GM19351 (cell line): ENCODE measurements at regions not wholly inside any gene's neighbourhood (a gene's known extent, or its start where the extent isn't known, plus 50 kb on each side); places are given as distances from the start of the nearest gene placed in this dataset.
A peak's percentile ranks its signal among the peaks of the same experiment; 100 is the strongest.
"Not testable (repeated sequence)": the region's sequence is repeated elsewhere in the genome, so short reads cannot be mapped to it uniquely, and the experiment has no call there.

Experiments used
- ATAC-seq: cut with Tn5 transposase; IDR thresholded peaks from one replicate; pipeline ENCODE4 v1.9.1; 2021; ENCODE audit warnings: mild to moderate bottlenecking, moderate library complexity; ENCODE audit not compliant: unreplicated experiment

DNA sequence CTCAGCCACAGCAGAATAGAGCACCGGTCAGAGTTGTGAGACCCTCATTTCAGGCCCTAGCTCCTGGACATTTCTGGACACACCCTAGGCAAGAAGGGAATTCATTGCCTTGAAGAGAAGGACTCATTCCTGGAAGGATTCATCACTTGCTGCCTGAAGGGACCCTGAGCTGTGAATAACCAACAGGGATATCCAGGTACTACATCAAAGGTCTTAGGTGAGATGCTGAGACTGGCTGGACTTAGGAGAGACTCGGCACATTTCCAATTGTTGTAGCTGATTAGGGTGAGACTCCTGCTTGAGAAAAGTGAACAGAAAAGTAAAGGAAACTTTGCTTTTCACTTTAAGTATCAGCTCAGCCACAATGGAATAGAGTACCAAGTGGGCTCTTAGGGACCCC lies 208.1 kb upstream of the CDKN2B start:
- ATAC-seq: no peak

DNA sequence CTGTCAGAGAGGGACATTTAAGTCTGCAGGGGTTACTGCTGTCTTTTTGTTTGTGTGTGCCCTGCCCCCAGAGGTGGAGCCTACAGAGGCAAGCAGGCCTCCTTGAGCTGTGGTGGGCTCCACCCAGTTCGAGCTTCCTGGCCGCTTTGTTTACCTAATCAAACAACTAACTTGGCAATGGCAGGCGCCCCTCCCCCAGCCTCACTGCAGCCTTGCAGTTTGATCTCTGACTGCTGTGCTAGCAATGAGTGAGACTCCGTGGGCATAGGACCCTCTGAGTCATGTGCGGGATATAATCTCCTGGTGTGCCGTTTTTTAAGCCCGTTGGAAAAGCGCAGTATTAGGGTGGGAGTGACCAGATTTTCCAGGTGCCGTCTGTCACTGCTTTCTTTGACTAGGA lies 216.8 kb upstream of the CDKN2B start:
- not testable (repeated sequence) for ATAC-seq

DNA sequence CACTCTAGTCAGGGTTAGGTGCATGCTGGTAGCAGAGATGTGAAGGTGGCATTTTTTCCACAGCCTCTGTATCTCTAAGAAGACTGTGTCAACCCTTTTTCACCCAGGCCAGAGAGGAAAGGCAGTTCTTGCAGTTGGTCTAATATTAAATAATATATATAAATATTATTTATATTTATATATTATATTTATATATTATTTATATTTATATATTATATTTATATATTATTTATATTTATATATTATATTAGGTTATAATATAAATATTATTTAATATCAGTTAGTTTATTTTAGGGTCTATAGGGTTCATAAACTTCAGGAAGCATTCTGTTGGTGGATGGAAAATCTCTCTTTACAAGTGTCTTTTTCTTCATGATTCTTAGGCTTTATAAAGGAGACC lies 218.6 kb upstream of the DMRTA1 start:
- ATAC-seq: no peak

DNA sequence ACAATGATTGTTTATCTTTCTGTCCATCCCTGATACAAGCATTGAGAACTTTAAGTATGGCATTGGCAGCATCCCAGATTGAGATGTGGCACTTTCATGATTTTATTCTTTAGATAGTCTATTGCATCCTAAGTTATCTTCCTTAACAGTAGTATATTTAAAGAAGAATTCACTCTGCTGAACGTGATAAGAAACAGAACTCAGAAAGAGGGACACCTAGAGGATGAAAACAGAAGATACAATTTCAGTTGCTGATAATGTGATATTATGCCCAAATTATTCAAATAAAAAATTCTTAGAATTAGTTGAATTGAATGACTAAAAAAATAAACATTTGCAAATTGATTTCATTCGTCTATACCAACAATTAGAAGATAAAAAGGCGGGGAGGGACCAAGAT lies 218.1 kb upstream of the DMRTA1 start:
- ATAC-seq: no peak

DNA sequence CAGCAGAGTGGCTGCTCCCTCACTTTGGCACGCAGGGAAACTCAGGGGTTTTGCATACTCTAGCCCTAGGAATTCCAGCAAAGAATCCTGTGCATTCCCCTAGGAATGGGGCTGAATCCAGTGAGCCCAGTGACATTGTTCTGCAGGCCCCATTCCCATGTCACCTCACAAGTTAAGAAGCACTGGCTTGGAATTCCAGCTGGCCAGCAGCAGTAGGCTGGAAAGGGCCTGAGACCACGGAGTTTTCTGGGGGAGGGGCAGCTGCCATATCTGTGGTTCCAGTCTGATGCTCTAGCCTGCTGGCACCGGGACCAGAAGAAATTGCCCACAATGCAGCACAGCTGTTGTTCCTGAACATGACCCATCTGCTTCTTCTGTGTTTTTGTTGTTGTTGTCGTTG lies 217.6 kb upstream of the DMRTA1 start:
- ATAC-seq: no peak

DNA sequence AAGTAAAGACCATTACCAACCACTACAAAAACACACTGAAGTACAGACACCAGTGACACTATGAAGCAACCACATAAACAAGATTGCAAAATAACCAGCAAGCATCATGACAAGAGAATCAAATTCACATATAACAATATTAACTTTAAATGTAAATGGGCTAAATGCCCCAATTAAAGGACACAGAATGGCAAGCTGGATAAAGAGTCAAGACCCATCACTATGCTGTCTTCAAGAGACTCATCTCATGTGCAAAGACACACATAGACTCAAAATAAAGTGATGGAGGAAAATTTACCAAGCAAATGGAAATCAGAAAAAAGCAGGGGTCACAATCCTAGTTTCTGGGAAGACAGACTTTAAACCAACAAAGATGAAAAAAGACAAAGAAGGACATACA lies 215.3 kb upstream of the DMRTA1 start:
- ATAC-seq: not testable (repeated sequence)

DNA sequence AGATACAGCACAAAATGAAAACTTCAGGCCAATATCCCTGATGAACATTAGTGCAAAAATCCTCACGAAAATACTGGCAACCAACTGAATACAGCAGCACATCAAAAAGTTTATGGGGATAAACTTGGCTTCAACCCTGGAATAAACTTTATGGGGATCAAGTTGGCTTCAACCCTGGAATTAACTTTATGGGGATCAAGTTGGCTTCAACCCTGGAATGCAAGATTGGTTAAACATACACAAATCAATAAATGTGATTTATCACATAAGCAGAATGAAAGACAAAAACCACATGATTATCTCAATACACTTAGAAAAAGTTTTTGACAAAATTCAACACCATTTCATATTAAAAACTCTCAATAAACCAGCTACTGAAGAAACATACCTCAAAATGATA lies 213.7 kb upstream of the DMRTA1 start:
- no peak for ATAC-seq

DNA sequence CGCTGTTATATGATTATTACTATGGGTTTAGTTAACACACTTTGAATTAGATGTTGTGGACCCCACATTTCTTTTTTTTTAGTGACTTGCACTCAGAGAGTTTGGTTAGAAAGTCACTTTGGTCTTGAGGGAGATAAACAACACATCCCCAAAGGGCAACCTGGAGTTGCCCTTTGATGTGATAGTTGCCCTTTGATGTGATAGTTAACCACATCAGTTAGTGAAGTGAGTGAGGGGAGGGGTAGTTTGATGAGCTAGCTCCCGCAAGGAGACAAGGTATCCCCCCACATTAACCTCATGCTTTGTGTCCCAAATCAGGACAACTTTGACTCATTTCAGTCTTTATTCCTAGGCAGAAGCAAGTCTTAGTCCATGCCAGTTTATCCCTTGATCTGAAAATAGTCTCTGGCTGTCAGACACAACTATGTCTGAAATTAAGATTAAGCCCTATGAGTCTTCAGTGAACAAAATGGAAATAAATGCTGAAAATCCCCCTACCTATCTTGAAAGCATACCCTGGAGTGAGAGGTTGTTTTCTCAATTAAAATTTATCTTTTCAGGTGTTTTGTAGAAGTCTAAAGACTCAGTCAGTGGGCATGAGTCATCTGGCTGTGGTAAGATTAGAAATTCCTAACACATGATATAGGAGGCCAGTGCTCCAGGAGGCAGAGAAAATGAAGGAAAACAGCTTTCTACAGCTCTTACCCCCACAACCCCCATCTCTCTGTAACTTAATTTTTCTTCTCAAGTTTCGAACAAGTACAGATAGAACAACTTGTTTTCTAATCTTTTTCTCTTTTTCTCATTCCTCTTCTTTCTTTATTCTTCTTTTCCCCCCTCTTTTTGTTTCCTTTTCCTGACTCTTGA lies 208.9 kb upstream of the DMRTA1 start:
- no peak for ATAC-seq

DNA sequence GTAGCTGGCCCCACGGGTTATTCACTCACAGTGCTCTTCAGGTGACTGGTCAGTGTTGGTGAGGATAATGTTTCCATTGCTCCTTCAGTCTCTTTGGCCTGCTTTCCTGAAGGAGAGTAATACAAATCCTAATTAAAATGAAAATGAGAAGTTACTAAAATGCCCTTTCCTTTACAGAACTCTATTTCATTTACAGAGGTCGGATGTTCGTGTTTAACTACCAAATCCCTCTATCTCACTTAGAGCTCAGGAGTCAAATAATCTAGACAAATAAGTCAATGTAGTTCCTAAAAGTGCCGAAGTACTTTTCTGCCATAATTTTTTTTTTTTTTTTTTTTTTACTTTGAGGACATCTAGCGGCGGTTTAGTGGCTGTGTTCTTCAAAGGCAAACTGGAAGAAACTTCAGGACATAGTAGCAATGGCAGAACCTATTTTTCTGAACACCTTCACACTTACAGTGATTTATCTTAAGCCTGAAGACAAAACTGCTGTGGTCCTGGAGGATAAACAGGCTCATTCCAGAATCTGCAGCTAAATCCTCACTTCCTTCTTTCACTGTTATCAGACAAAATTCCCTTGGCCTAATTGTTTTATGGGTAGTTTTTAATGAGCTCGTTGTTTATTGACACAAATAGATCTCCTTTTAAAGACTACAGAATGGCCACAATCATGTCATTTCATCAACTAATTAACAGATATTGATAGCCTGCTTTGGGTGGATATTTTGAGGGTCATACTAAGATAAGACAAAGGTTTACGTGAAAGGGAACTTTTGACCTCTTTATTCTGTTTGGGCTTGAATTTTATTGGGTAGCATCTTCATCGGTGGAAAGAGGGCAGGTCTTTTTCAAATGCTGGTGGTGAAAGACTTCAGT lies 207.6 kb upstream of the DMRTA1 start:
- no peak for ATAC-seq

DNA sequence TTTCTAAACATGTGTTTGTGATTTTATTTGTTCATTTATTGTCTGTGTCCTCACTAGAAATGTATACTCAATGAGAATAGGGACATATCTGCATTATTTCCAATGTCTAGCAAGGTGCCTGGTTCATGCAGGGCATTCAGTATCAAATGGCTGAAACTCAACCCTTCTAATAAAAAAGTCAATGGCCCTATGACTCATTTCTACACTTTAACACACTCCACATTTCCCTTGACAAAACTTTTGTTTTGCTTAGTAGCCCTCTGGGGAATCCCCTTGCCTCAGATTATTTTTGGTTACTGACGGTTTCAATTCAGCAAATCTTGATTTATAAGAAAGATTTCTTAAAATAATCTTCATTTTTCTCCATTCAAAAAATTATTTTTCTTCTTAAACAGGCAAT lies 206.0 kb upstream of the DMRTA1 start:
- ATAC-seq: peak; percentile 82

DNA sequence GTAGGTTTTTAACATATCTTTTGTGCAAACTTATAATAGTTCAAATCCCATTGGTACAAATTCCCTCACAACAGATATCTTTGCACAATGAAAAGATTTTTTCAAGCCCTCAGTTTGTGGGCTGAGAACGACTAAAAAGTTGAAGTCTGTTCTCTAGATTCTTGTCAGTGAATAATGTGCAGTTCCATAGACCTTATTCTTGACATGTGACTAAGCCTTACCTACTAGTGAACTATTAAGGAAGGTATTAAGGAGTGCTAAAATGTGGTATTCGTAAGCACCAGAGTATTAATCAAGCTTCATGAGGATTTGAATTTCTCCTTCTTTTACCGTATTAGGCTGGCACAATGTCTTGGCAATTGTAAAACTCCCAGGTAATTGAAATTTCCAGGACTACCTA lies 205.6 kb upstream of the DMRTA1 start:
- ATAC-seq: no peak

DNA sequence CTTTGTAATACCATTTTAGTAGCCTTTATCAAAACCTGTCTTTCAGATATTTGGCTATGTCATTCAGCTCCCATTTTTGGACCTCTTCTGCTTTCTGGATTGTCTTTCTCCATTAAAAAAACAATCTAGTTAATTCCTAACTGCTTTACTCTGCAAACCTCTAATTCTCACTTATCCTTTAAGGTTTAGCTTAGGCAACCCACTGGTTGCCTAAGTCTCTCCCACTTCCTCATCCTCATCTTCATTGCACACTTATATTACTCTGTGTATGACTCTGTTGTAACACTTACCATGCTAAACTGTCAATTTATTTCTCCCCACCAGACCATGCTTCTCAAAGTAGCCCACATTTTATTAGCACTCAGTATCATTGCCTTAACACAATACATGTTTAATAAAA lies 205.0 kb upstream of the DMRTA1 start:
- peak; percentile 14 for ATAC-seq

DNA sequence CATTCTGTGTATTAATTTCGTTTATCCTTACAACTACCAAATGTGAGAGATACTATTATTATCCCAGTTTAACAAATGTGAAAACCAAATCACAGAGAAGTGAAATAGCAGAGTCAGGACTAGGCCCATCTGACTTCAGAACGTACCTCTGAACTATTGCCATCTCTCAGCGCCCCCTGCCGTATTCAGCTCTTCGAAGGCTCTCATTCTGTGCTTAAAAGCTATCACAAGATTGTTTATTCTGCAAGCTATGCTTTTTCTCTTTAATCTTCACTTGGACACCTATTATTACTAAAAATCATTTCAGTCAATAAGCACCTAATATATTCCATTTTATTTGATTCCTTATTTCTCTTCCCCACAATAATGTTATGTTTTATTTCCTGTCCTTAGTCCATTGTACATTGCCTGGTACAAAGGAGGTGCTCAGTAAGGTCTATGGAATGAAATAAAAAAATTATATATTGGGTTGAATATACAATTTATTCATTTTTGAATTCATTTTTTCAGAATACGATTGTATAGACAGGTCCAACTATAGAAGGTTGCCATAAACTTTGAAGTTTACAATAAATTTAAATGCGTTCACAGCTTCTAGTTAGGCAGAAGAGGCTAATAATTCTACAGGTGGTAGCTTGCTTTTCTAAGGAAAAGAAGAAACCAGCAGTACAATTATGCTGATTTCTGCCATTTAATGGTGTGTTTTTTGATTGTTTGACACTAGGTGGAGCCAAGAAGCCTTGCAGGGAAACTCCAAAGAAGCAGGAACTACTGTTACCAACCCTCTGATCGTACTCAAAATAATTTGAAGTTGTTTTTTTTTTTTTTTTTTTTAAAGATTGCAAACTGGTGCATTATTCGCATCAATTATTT lies 202.2 kb upstream of the DMRTA1 start:
- peak; percentile 40 for ATAC-seq

DNA sequence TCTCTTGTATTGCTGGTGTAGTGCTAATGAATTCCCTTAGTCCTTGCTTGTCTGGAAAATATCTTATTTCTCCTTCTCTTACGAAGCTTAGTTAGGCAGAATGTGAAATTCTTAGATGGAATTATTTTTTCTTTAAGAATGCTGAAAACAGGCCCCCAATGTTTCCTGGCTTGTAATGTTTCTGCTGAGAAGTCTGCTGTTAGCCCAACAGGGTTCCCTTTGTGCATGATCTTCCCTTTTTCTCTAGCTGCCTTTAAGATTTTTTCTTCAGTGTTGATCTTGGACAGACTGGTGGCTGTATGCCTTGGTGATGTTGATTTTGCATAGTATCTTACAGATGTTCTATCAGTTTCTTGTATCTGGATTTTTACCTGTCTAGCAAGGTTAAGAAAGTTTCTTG lies 191.3 kb upstream of the DMRTA1 start:
- ATAC-seq: no peak

DNA sequence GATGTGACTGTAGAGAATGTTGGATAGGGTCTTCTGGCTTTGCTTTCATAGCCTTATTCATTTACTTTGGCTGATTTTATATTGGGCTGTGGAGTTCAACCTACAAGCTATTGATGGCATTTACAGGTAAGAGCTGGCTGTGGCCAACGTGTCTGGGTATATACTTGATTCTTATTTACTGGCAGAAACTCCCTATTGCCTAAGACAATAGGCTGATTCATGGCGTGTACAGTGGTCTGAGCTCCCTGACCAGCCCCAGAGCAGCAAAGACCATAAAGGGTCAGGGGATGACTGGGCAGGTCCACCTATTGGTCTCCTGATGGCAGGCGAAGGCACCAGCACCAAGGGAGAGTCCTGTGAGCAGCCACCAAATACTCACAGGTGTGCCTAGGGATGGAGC lies 190.2 kb upstream of the DMRTA1 start:
- ATAC-seq: no peak

DNA sequence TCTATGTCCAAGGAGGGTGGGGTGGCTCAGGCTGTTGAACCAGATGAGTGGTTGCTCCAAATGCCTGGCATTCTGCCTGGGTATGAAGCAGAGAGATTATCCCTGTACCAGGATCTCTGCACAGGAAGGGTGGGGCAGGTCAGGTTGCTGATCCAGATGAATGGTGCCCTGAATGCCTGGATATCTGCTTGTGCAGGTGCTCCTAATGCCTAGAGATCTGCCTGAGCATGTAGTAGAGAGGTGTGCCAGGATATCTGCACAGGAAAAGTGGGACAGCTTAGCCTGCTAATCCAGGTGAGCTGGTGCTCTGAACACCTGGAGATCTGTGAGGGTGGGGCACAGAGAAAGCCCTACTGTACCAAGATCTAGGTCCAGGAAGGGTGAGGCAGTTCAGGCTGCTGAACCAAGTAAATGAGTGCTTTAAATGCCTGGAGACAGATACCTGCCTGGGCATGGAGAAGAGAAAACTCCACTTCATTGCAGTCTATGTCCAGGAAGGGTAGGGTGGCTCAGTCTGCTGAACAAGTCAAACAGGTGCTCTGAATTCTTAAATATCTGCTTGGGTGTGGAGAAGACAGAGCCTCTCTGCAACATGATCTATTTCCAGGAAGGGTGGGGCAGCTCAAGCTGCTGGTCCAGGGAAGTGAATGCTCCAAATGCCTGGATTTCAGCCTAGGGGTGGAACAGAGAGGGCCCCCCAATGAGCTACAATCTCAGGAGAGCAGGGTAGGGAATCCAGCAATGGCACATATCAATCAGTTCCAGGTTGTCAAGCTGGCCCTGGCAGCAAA lies 189.4 kb upstream of the DMRTA1 start:
- no peak for ATAC-seq

DNA sequence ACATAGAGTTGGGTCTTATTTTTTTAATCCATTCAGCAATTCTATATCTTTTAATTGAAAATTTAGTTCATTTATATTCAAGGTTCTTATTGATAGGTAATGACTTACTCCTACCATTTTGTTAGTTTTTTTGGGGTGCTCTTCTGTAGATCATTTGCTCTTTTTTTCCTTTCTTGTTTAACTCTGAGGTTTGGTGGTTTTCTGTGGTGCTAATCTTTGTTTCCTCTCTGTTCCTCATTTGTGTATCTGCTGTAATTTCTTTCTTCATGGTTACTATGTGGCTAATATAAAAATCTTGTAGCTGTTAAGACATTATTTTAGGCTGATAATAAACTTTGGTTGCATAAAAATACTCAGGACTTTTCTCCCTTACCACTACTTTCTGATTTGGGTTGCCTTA lies 181.6 kb upstream of the DMRTA1 start:
- no peak for ATAC-seq

DNA sequence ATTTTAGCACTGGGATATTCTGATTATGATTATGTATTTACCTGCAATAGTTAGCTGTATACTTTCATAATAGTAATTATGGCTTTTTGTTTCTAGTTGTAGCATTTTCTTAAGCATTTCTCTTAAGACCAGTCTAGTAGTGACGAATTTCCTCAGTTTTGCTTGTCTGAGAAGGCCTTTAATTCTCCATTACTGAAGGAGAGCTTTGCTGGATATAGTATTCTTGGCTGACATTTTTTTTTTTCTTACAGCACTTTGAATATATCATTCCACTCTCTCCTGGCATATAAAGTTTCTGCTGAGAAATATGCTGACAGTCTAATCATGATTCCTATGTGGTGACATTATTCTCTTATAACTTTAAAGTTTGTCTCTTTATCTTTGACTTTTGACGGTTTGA lies 181.1 kb upstream of the DMRTA1 start:
- no peak for ATAC-seq

DNA sequence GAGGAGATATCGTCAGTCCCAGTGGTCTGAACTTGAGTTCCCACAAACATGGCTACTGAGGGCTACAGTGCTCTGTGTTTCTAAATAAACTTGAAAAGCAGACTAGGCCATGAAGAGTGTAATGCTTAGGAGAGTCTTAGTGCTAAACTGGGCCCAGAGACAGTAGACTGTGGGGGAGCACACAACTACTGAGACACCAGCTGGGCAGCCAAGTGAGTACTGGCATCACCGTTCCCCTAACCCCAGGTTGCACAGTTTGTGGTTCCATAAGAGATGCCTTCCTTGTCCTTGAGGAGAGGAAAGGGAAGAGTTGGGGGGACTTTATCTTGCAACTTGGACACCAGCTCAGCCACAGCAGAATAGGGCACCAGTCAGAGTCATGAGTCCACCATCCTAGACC lies 172.1 kb upstream of the DMRTA1 start:
- ATAC-seq: no peak

DNA sequence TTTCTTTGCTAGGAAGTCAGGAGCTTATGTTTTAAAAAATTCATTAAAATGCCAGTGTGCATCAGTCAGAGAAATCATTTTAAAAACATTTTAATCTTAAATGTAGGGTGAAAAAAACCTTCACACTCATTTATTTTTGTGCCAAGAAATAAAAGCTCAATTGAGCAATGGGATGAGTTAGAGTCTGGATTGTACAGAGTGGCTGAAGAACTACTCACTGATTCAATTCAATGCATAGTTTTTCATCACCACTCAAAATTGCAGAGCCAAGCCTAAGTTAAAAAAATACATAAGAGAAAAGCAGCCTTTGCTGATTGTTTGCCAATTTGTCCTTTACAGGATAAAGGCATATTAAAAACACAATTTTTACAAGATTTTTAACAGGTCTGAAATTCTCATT lies 168.2 kb upstream of the DMRTA1 start:
- ATAC-seq: no peak
